ENCODE measurements at regions not wholly inside any gene's neighbourhood (a gene's known extent, or its start where the extent isn't known, plus 50 kb on each side); places are given as distances from the start of the nearest gene placed in this dataset.

DNA sequence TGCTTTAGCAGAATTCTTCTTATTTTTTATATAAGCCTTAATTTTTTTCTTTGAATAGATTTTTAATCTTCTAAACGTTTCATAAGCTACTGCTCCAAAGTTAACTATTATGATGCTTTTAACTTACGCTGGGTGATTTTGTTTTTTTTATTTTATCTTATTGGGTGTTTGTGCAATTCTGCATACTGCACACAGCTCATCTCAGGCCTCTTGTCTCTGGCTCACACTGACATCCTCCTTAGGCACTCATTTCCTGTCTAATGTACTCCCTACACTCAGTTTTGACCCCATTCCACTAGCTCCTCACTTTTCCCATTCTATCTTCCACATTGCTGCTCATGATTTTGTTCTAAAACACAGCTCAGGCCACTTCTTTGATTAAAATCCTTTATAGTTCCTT, 111.9 kb upstream of the MAP9 start:
- no peak overlapping the region for H3K4me3 ChIP-seq (ENCODE audit: control insufficient read depth, low read depth, low read length)
- TF ChIP-seq CTCF (conservative IDR thresholded peaks at IDR 0.05; ENCODE audit: control insufficient read depth, insufficient read depth, low read depth, low read length) = no peak
- DNase-seq (ENCODE audit: low read depth) = no peak

DNA sequence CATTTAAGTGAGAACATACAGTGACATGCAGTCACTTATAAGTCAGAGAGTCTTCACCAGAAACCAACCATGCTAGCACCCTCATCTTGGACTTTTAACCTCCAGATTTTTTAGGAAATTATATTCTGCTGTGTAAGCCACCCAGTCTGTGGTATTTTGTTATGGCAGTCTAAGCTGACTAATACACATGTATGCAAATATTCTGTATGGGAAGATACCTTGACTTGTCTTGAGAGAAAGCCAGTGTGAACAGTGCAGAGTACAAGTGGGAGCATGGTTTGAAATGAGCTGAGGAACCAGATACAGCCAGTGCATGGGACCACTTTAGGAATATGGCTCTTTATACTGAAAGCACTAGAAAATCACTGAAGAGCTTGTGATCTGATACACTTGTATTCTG, 110.4 kb upstream of the MAP9 start:
- no peak for TF ChIP-seq CTCF (conservative IDR thresholded peaks at IDR 0.05; ENCODE audit: control insufficient read depth, insufficient read depth, low read depth, low read length)
- no peak overlapping the region for H3K4me3 ChIP-seq (ENCODE audit: control insufficient read depth, low read depth, low read length)
- no peak for DNase-seq (ENCODE audit: low read depth)

DNA sequence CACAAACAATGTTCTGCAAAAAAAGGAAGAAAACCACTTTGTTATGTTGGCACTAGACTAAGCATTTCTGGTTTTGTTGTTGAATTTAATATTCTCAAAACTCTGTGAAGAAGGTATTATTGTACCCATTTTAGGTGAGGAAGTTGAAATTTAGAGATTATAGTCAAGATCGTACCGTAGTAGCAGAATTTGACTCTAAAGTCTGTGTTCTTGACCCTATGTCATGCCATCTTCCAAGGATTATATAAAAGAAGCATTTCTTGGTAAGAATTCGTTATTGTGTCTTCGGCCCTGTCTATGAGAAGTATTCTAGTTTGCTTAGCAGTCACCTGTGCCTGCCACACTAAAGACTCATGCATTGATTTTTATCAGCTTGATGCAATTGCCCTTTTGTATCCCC, 104.4 kb upstream of the MAP9 start:
- H3K4me3 ChIP-seq (ENCODE audit: control insufficient read depth, low read depth, low read length) = no peak overlapping the region
- DNase-seq (ENCODE audit: low read depth) = no peak
- no peak for TF ChIP-seq CTCF (conservative IDR thresholded peaks at IDR 0.05; ENCODE audit: control insufficient read depth, insufficient read depth, low read depth, low read length)

GRCh38 chr4:155479835-155480234, 103.1 kb upstream of the MAP9 start:
- DNase-seq (ENCODE audit: low read depth) = no peak
- no peak for TF ChIP-seq CTCF (conservative IDR thresholded peaks at IDR 0.05; ENCODE audit: control insufficient read depth, insufficient read depth, low read depth, low read length)
- H3K4me3 ChIP-seq (ENCODE audit: control insufficient read depth, low read depth, low read length) = no peak overlapping the region

DNA sequence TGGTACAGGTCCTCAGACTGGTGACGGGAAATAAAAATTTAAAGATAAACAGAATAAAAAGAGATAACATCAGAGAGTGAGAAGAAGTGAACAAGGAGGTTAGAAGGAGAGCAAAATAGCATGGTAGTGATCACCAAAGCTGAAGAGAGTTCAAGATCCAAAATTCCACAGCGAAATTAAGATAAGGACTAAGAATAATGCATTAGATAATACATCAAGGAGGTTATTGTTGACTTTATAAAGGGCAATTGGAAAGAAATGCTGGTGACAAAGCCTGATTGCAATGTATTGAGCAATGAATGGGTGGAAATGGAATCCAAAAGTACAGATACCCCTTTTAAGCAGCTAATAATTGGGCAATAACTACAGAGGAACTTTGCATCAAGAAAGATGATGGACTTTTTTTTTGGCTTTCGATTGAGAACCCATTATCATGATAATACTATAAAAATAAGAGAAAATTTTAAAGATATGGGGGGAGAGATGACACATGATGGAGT, 101.6 kb upstream of the MAP9 start:
- DNase-seq (ENCODE audit: low read depth) = peak; percentile 29
- no peak for TF ChIP-seq CTCF (conservative IDR thresholded peaks at IDR 0.05; ENCODE audit: control insufficient read depth, insufficient read depth, low read depth, low read length)

GRCh38 chr4:155474758-155475157, 98.0 kb upstream of the MAP9 start:
- no peak overlapping the region for H3K4me3 ChIP-seq (ENCODE audit: control insufficient read depth, low read depth, low read length)
- DNase-seq (ENCODE audit: low read depth) = no peak
- TF ChIP-seq CTCF (conservative IDR thresholded peaks at IDR 0.05; ENCODE audit: control insufficient read depth, insufficient read depth, low read depth, low read length) = no peak

More for the DNA sequence above, 101.6 kb upstream of the MAP9 start:
- H3K4me3 ChIP-seq (ENCODE audit: control insufficient read depth, low read depth, low read length) = no peak overlapping the region
